HG03354 (cell line): ENCODE measurements at regions not wholly inside any gene's neighbourhood (a gene's known extent, or its start where the extent isn't known, plus 50 kb on each side); places are given as distances from the start of the nearest gene placed in this dataset.

Experiments
- ATAC-seq: cut with Tn5 transposase; IDR thresholded peaks from one replicate; pipeline ENCODE4 v1.9.1; 2021; ENCODE audit warnings: mild to moderate bottlenecking; ENCODE audit not compliant: unreplicated experiment, poor library complexity, severe bottlenecking

- ATAC-seq: no peak
These were observed 356.4 kb upstream of the GRAMD2B start for GRCh38 chr5:126066836-126067235.

GRCh38 chr5:126067404-126067803 is 355.8 kb upstream of the GRAMD2B start:
- no peak for ATAC-seq

DNA sequence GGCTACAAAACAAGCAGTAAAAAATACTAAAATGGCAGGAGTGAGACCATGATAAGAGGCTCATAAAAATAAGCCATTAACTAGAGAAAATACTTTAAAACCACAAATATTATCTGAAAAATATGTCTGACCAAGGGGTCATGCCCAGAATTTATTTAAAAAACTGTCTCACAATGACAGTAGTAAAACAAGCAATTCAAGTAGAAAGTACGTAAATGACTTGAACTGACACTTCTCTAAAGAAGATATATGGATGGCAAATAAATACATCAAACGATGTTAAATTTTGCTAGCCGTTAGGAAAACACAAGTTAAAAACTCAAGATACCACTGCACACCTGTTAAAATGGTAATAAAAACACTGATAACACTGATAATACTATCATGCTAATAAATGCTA is 353.9 kb upstream of the GRAMD2B start:
- ATAC-seq: no peak

GRCh38 chr5:126070481-126070880 is 352.7 kb upstream of the GRAMD2B start:
- no peak for ATAC-seq

DNA sequence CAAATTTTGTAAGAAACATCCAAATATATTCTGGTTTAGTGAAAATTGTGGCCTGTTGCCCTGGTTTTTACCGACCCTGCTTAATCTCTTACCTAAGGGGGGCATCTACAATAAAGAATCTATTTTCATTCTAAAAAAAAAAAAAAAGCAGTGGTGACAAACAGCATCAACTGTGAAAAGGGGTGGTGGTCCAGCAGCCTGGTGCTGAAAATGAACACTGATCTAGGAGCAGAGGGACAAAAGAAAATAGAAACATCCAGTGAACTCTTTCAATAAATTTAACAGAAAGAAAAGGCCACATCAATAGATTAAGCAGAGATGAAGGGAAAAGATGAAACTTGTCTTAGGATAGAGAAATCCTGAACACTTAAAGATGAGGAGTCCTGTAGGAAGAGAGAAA is 348.7 kb upstream of the GRAMD2B start:
- ATAC-seq: no peak

DNA sequence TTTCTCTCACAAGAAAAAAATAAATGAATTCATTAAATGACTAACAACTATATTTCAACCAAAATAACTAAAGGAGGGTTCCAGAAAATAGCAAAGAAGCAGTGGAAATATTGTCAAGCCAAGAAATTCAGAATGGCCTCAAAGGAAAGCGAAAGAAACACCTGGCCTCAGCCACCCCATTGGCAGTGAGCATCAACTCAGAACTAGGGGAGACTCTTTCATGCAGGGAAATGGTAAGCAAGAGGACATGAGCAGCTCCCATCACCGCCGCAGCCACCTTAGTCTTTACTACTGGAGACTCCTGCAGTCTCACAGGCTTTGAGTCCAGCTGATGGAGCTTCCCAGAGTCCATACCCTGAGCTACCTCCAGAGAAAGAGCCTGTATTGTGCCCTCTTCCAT is 343.9 kb upstream of the GRAMD2B start:
- no peak for ATAC-seq

DNA sequence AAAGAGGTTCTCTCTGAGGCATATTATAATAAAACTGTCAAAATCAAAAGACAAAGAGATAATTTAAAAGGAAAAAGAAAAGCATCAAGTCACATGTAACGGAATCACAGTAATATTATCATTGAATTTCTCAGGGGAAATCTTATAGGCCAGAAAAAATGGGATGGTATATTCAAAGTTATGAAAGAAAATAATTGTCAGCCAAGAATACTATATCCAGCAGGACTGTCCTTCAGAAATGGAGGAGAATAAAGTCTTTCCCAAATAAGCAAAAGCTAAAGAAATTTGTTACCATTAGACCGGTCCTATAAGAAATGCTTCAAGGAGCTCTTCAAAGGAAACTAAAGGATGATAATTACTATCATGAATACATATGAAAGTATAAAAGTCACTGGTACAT is 342.0 kb upstream of the GRAMD2B start:
- no peak for ATAC-seq

DNA sequence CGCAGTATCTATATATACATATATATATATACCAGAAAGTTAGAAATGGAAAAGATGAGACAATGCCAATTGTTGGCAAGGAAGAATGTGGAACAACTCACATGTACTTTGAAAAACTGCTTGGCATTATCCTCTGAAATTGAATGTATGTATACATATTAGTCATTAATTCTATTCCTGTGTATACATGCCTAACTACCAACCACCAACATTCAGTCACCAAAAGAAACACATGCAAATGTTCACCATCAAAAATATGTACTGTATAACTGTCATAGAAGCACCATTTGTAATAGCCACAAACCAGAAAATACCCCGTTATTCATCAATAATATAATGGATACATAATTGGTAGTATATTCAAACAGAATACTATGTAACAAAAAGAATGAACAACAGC is 330.2 kb upstream of the GRAMD2B start:
- no peak for ATAC-seq

GRCh38 chr5:126093718-126094117 is 329.5 kb upstream of the GRAMD2B start:
- ATAC-seq: no peak

GRCh38 chr5:126094991-126095390 is 328.2 kb upstream of the GRAMD2B start:
- no peak for ATAC-seq

GRCh38 chr5:126096442-126097006 is 326.7 kb upstream of the GRAMD2B start:
- no peak for ATAC-seq

DNA sequence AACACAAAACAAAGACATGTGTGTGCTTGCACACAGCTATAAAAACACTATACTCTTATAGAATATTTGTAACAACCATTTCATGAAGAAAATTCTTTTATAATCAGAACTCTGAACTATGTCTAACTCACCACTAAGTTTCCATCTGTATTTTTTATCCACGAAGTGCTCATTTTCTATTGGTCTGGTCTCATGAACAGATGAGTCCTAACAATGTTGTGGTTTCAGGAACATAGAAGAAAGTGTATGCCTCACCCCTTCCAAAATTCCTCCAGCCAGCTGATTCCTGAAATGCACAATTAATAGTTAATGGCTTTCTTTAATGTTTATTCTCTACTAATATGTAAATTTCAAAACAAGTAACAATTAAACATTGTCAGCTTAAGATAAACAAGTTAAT is 325.3 kb upstream of the GRAMD2B start:
- ATAC-seq: no peak

- ATAC-seq: no peak
These were observed 324.7 kb upstream of the GRAMD2B start for GRCh38 chr5:126098330-126099017.

DNA sequence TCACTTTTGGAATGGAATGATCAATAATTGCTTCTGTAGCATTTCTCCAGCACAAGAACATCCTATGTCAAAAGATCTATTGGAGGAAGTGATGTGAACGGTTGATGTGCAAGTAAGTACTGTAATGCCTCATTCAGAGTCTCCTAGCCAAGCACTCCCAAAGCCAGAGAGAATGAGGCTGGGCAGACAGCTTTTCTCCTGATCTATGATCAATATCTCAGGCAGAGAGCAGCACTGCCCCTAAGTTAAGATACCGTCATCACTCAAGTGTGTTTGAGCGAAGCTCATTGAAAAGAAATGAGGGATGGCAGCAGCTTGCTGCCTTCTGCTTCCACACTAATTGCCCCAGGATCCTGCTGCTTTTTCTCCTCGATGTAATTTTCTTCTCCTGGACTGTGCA is 324.1 kb upstream of the GRAMD2B start:
- no peak for ATAC-seq

DNA sequence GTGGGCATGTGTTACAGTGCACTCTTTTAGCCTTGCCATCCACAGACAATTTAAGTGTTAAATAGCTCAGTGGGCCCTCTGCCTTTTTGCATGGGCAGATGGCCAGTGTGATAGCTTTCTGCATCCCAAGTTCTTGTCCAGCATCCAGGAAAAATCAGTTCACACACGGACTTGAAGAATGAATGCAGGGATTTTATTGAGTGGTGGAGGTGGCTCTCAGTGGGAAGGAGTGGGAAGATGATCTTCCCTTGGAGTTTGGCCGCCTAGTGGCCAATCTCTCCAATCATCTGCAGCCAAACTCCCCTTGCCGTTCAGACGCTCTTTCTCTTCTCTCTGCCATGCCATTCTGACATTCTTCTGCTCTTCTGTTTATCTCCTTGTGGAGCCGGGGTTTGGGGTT is 322.4 kb upstream of the GRAMD2B start:
- ATAC-seq: no peak

DNA sequence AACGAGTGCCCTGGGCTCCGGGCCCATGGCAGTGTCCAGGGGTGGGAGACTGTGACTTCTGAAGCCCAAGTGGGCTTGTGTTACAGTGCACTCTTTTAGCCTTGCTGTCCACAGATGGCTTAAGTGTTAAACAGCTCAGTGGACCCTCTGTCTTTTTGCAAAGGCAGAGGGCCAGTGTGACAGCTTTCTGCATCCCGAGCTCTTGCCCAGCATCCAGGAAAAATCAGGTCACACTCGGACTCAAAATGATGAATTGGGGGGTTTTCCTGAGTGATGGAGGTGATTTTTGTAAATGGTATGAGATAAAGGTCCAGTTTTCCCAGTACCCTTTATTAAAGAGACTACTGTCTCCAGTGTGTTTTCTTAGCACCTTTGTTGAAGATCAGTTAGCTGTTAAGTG is 321.3 kb upstream of the GRAMD2B start:
- no peak for ATAC-seq

GRCh38 chr5:126103050-126103449 is 320.2 kb upstream of the GRAMD2B start:
- no peak for ATAC-seq

GRCh38 chr5:126103868-126104267 is 319.3 kb upstream of the GRAMD2B start:
- ATAC-seq: no peak

GRCh38 chr5:126104341-126104740 is 318.9 kb upstream of the GRAMD2B start:
- ATAC-seq: no peak

GRCh38 chr5:126104951-126105350 is 318.3 kb upstream of the GRAMD2B start:
- no peak for ATAC-seq

- ATAC-seq: no peak
These were observed 317.2 kb upstream of the GRAMD2B start for GRCh38 chr5:126106029-126106428.

DNA sequence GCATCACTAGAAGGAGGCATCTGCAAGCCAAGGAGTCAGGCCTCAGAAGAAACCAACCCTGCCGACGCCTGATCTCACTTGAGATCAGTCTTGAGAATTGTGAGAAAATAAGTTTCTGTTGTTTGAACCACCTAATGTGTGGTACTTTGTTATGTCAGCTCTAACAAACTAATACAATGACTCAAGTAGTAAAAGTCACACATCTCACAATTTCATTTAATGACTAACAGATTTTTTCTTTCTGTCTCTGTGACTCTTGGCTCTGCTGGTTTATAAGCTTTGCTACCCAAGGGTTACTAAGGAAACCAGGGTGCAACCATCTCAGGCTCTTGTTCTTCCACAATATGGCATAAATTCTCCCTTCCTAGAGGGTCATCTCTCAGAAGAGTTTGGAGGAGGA is 315.8 kb upstream of the GRAMD2B start:
- ATAC-seq: no peak
